DND-41 (cell line): ENCODE measurements at regions not wholly inside any gene's neighbourhood (a gene's known extent, or its start where the extent isn't known, plus 50 kb on each side); places are given as distances from the start of the nearest gene placed in this dataset.
A peak's percentile ranks its signal among the peaks of the same experiment; 100 is the strongest.

ENCODE experiments used
- ATAC-seq: fragments of 200-7000 bp; cut with Tn5 transposase; 3 replicates; pipeline ENCODE4 v1.9.1; 2021; ENCODE audit warnings: low read depth; ENCODE audit not compliant: insufficient read depth
- DNase-seq: peaks from one replicate; pipeline ENCODE4 v3.0.0-alpha.2; 2020
- H2AFZ ChIP-seq: 2 replicates; pipeline ENCODE4 v1.6.0; 2012; ENCODE audit warnings: low read depth, low read length
- H3K27ac ChIP-seq: 2 replicates; pipeline ENCODE4 v1.5.1; 2012; ENCODE audit warnings: low read length, inconsistent platforms
- H3K27me3 ChIP-seq: fragments of 200-600 bp; sonication (generic); 2 replicates; pipeline ENCODE4 v1.6.0; 2012; ENCODE audit warnings: low read length, mild to moderate bottlenecking, inconsistent platforms; ENCODE audit not compliant: insufficient read depth, poor library complexity
- H3K36me3 ChIP-seq: 2 replicates; pipeline ENCODE4 v1.5.1; 2012; ENCODE audit warnings: low read length, inconsistent platforms; ENCODE audit not compliant: insufficient read depth
- H3K4me1 ChIP-seq: 2 replicates; pipeline ENCODE4 v1.5.1; 2012; ENCODE audit warnings: mild to moderate bottlenecking, low read length; ENCODE audit not compliant: insufficient read depth
- H3K4me2 ChIP-seq: 2 replicates; pipeline ENCODE4 v1.6.0; 2012; ENCODE audit warnings: mild to moderate bottlenecking, moderate library complexity, low read length, inconsistent platforms; ENCODE audit not compliant: insufficient read depth
- H3K4me3 ChIP-seq, 2 experiments: fragments of 200-600 bp in 1 of 2; shearing (Covaris generic) in 1 of 2; 2 replicates each; pipeline ENCODE4 v1.5.1; 2012 to 2016; ENCODE audit warnings: inconsistent platforms in 2 of 2, low read length in 2 of 2, mild to moderate bottlenecking in 2 of 2, low read depth in 1 of 2, moderate library complexity in 1 of 2
- H3K79me2 ChIP-seq: 2 replicates; pipeline ENCODE4 v1.6.0; 2012; ENCODE audit warnings: low read length, inconsistent platforms; ENCODE audit not compliant: insufficient read depth
- H3K9ac ChIP-seq: 2 replicates; pipeline ENCODE4 v1.6.0; 2012; ENCODE audit warnings: low read depth, mild to moderate bottlenecking, inconsistent platforms, low read length, moderate library complexity
- H3K9me3 ChIP-seq: 2 replicates; pipeline ENCODE4 v1.5.1; 2012; ENCODE audit warnings: low read length, moderate library complexity, mild to moderate bottlenecking, inconsistent platforms; ENCODE audit not compliant: insufficient read depth, severe bottlenecking
- H4K20me1 ChIP-seq: 2 replicates; pipeline ENCODE4 v1.6.0; 2012; ENCODE audit warnings: low read length; ENCODE audit not compliant: insufficient read depth
- CTCF ChIP-seq: IDR thresholded peaks from 2 replicates; pipeline ENCODE4 v1.5.1; 2012; ENCODE audit warnings: borderline replicate concordance, low read length, moderate library complexity, mild to moderate bottlenecking; ENCODE audit not compliant: poor library complexity, severe bottlenecking; ENCODE audit errors: extremely low read depth
- EZH2 ChIP-seq: IDR thresholded peaks from 3 replicates; pipeline ENCODE4 v1.6.1; 2012; ENCODE audit warnings: borderline replicate concordance, low read depth, mild to moderate bottlenecking, moderate library complexity, low read length, inconsistent platforms; ENCODE audit not compliant: severe bottlenecking

- Histone ChIP-seq H3K36me3 (no peaks in the 10 kb centered on the region), H3K27ac (no peak overlapping the region), H3K4me2 (no peak overlapping the region), H3K9me3 (no peaks in the 10 kb centered on the region), H3K4me1 (no peaks in the 10 kb centered on the region), H2AFZ (no peak overlapping the region), H3K9ac (no peak overlapping the region), H3K4me3 (no peak overlapping the region), H3K79me2 (no peaks in the 10 kb centered on the region), H4K20me1 (no peaks in the 10 kb centered on the region), H3K27me3 (no peaks in the 10 kb centered on the region)
- no peak for DNase-seq
- ATAC-seq = no peak
- no peak for TF ChIP-seq CTCF
- no peak for TF ChIP-seq EZH2
Measured at GRCh38 chr5:123907349-123907748, 395.4 kb downstream of the CSNK1G3 start.

GRCh38 chr5:123906698-123907295 lies 394.8 kb downstream of the CSNK1G3 start:
- Histone ChIP-seq H4K20me1 (no peaks in the 10 kb centered on the region), H3K4me1 (no peaks in the 10 kb centered on the region), H3K9ac (no peak overlapping the region), H3K27ac (no peak overlapping the region), H3K4me3 (no peak overlapping the region), H3K36me3 (no peaks in the 10 kb centered on the region), H3K9me3 (no peaks in the 10 kb centered on the region), H2AFZ (no peak overlapping the region), H3K79me2 (no peaks in the 10 kb centered on the region), H3K4me2 (no peak overlapping the region), H3K27me3 (no peaks in the 10 kb centered on the region)
- ATAC-seq = no peak
- TF ChIP-seq EZH2 (no peak), CTCF (no peak)
- DNase-seq = no peak

GRCh38 chr5:123885081-123885480 lies 373.1 kb downstream of the CSNK1G3 start:
- DNase-seq = no peak
- Histone ChIP-seq H3K4me1 (peaks cover 3% of the 10 kb centered on the region; the same call in 1 of the 2 replicates), H3K36me3 (no peaks in the 10 kb centered on the region), H3K4me3 (no peak overlapping the region), H3K9me3 (no peaks in the 10 kb centered on the region), H3K4me2 (no peak overlapping the region), H3K27ac (no peak overlapping the region), H3K79me2 (no peaks in the 10 kb centered on the region), H3K9ac (no peak overlapping the region), H3K27me3 (no peaks in the 10 kb centered on the region), H4K20me1 (no peaks in the 10 kb centered on the region), H2AFZ (no peak overlapping the region)
- no peak for ATAC-seq
- no peak for TF ChIP-seq EZH2
- no peak for TF ChIP-seq CTCF

- Histone ChIP-seq H3K79me2 (no peaks in the 10 kb centered on the region), H3K27ac (no peak overlapping the region), H3K9me3 (no peaks in the 10 kb centered on the region), H3K4me3 (no peak overlapping the region), H3K4me2 (peak overlapping the region; percentile 23; the same call in 1 of the 2 replicates), H3K36me3 (no peaks in the 10 kb centered on the region), H2AFZ (no peak overlapping the region), H3K27me3 (no peaks in the 10 kb centered on the region), H3K9ac (no peak overlapping the region), H4K20me1 (no peaks in the 10 kb centered on the region), H3K4me1 (peaks cover 3% of the 10 kb centered on the region; the same call in 1 of the 2 replicates)
- no peak for TF ChIP-seq CTCF
- no peak for TF ChIP-seq EZH2
- DNase-seq (no peak), ATAC-seq (no peak)
Measured at GRCh38 chr5:123882965-123883345, 371.0 kb downstream of the CSNK1G3 start.
